ENCODE measurements at regions not wholly inside any gene's neighbourhood (a gene's known extent, or its start where the extent isn't known, plus 50 kb on each side); places are given as distances from the start of the nearest gene placed in this dataset.
"Not testable (repeated sequence)": the region's sequence is repeated elsewhere in the genome, so short reads cannot be mapped to it uniquely, and the experiment has no call there.

DNA sequence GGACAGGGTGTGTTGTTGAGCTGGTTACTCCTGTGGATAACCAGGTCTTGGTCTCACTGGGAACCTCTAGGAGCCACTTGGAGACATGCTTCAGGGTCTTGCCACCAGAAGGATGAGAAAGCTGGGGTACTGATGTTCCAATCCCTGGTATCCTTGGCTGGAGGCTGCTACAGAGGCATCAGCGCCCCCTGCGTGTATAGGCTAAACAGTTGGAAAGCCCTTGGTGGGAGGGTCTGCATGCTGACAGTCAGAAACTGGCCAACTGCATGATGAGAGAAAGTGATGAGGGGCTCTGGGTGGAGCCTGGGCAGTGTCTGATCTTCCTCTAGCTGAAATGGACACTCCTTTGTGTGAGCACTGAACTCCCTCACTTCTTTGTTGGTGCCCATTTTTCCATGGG, 536.9 kb downstream of the XYLT1 start:
- Histone ChIP-seq H4K20me1 (ENCODE audit: low read depth) (no peaks in the 10 kb centered on the region), H3K27ac (no peak overlapping the region), H3K4me1 (peaks cover 9% of the 10 kb centered on the region), H3K9me3 (ENCODE audit: low read depth) (no peaks in the 10 kb centered on the region), H3K36me3 (no peaks in the 10 kb centered on the region), H3K9ac (no peak overlapping the region), H3K4me2 (no peak overlapping the region), H2AFZ (replicated peaks) (peak overlapping the region; percentile 31), H3K27me3 (no peaks in the 10 kb centered on the region), H3F3A (ENCODE audit: low read depth) (no peaks in the 10 kb centered on the region), H3K79me2 (ENCODE audit: low read depth) (no peaks in the 10 kb centered on the region), H3K4me3 (no peak overlapping the region)
- TF ChIP-seq, protein P1, sequence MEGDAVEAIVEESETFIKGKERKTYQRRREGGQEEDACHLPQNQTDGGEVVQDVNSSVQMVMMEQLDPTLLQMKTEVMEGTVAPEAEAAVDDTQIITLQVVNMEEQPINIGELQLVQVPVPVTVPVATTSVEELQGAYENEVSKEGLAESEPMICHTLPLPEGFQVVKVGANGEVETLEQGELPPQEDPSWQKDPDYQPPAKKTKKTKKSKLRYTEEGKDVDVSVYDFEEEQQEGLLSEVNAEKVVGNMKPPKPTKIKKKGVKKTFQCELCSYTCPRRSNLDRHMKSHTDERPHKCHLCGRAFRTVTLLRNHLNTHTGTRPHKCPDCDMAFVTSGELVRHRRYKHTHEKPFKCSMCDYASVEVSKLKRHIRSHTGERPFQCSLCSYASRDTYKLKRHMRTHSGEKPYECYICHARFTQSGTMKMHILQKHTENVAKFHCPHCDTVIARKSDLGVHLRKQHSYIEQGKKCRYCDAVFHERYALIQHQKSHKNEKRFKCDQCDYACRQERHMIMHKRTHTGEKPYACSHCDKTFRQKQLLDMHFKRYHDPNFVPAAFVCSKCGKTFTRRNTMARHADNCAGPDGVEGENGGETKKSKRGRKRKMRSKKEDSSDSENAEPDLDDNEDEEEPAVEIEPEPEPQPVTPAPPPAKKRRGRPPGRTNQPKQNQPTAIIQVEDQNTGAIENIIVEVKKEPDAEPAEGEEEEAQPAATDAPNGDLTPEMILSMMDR (IDR thresholded peaks at IDR 0.05): peak; percentile 10
- no peak for TF ChIP-seq EZH2phosphoT487 (IDR thresholded peaks at IDR 0.05)
- Mint-ChIP-seq H3K36me3 (no peaks in the 10 kb centered on the region), H3K4me3 (no peak overlapping the region), H3K27ac (no peak overlapping the region), H3K9me3 (no peaks in the 10 kb centered on the region), H3K27me3 (ENCODE audit: insufficient read depth, low read depth) (peaks cover 2% of the 10 kb centered on the region), H3K4me1 (peaks cover 4% of the 10 kb centered on the region)
- peak; percentile 18 for DNase-seq (ENCODE audit: low spot score)

GRCh38 chr16:16934660-16935059, 536.1 kb downstream of the XYLT1 start:
- Histone ChIP-seq H3K9ac (no peak overlapping the region), H3K79me2 (ENCODE audit: low read depth) (no peaks in the 10 kb centered on the region), H3K36me3 (no peaks in the 10 kb centered on the region), H3K27me3 (no peaks in the 10 kb centered on the region), H3K4me1 (peaks cover 9% of the 10 kb centered on the region), H3K9me3 (ENCODE audit: low read depth) (no peaks in the 10 kb centered on the region), H4K20me1 (ENCODE audit: low read depth) (no peaks in the 10 kb centered on the region), H3K4me2 (no peak overlapping the region), H3K4me3 (no peak overlapping the region), H3K27ac (no peak overlapping the region), H2AFZ (replicated peaks) (peak overlapping the region; percentile 31), H3F3A (ENCODE audit: low read depth) (no peaks in the 10 kb centered on the region)
- Mint-ChIP-seq H3K36me3 (no peaks in the 10 kb centered on the region), H3K4me1 (peaks cover 4% of the 10 kb centered on the region), H3K4me3 (no peak overlapping the region), H3K9me3 (no peaks in the 10 kb centered on the region), H3K27ac (no peak overlapping the region), H3K27me3 (ENCODE audit: insufficient read depth, low read depth) (peaks cover 2% of the 10 kb centered on the region)
- DNase-seq (ENCODE audit: low spot score): no peak
- TF ChIP-seq, protein P1 (IDR thresholded peaks at IDR 0.05): no peak
- TF ChIP-seq EZH2phosphoT487 (IDR thresholded peaks at IDR 0.05): no peak

- H3K27me3 ChIP-seq: not testable (repeated sequence)
Measured at GRCh38 chr16:16935909-16936308, 534.9 kb downstream of the XYLT1 start.

DNA sequence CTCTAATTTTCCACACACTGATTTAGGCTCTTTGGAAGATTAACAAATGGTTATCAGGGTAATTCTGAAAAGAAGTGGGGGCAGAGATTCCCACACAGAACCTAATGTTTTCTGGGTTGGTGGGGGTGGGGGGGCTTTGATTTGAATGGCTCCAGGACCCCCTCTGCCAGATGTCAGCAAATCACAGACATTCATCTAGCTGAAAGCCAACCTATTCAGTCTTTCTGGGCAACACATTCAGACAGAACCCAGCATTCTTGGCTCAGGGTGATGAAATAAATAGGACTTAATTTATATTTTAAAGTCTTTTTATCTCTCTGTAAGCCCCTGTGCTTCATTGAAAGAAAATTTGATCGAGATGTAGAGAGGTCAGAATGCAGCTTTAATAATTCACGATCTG, 533.2 kb downstream of the XYLT1 start:
- H3K27ac ChIP-seq: no peak overlapping the region
- no peaks in the 10 kb centered on the region for H3K27me3 ChIP-seq
- no peak for TF ChIP-seq EZH2 (IDR thresholded peaks at IDR 0.05)
- TF ChIP-seq, protein P1 (IDR thresholded peaks at IDR 0.05): no peak
- no peak for TF ChIP-seq EZH2phosphoT487 (IDR thresholded peaks at IDR 0.05)
- no peaks in the 10 kb centered on the region for H3K27me3 Mint-ChIP-seq (ENCODE audit: insufficient read depth, low read depth)
- H3K4me1 Mint-ChIP-seq: peaks cover 4% of the 10 kb centered on the region
- H3K9ac ChIP-seq: no peak overlapping the region
- peak overlapping the region; percentile 54 for H3K27ac Mint-ChIP-seq
- no peaks in the 10 kb centered on the region for H3K9me3 ChIP-seq (ENCODE audit: low read depth)
- H2AFZ ChIP-seq (replicated peaks): no peak overlapping the region
- no peak overlapping the region for H3K4me3 ChIP-seq
- no peak for DNase-seq (ENCODE audit: low spot score)
- no peaks in the 10 kb centered on the region for H4K20me1 ChIP-seq (ENCODE audit: low read depth)
- H3F3A ChIP-seq (ENCODE audit: low read depth): no peaks in the 10 kb centered on the region
- no peak overlapping the region for H3K4me3 Mint-ChIP-seq
- H3K4me2 ChIP-seq: no peak overlapping the region
- H3K79me2 ChIP-seq (ENCODE audit: low read depth): no peaks in the 10 kb centered on the region
- H3K36me3 ChIP-seq: no peaks in the 10 kb centered on the region
- H3K4me1 ChIP-seq: peaks cover 18% of the 10 kb centered on the region
- H3K36me3 Mint-ChIP-seq: no peaks in the 10 kb centered on the region
- no peaks in the 10 kb centered on the region for H3K9me3 Mint-ChIP-seq

More at GRCh38 chr16:16935909-16936308, 534.9 kb downstream of the XYLT1 start:
- not testable (repeated sequence) for H3K27me3 Mint-ChIP-seq (ENCODE audit: insufficient read depth, low read depth); H4K20me1 ChIP-seq (ENCODE audit: low read depth); H3K4me1 Mint-ChIP-seq; H3K79me2 ChIP-seq (ENCODE audit: low read depth); H3K27ac Mint-ChIP-seq; H3F3A ChIP-seq (ENCODE audit: low read depth); H3K36me3 ChIP-seq; H3K4me3 Mint-ChIP-seq; H3K9me3 ChIP-seq (ENCODE audit: low read depth); H3K9me3 Mint-ChIP-seq; H3K4me3 ChIP-seq; H3K9ac ChIP-seq; H3K4me2 ChIP-seq; H3K36me3 Mint-ChIP-seq; H3K27ac ChIP-seq; H2AFZ ChIP-seq (replicated peaks); DNase-seq (ENCODE audit: low spot score)
- peaks cover 18% of the 10 kb centered on the region for H3K4me1 ChIP-seq

Data from neural progenitor cell (in vitro differentiated cells).